ENCODE measurements at regions not wholly inside any gene's neighbourhood (a gene's known extent, or its start where the extent isn't known, plus 50 kb on each side); places are given as distances from the start of the nearest gene placed in this dataset.

DNA sequence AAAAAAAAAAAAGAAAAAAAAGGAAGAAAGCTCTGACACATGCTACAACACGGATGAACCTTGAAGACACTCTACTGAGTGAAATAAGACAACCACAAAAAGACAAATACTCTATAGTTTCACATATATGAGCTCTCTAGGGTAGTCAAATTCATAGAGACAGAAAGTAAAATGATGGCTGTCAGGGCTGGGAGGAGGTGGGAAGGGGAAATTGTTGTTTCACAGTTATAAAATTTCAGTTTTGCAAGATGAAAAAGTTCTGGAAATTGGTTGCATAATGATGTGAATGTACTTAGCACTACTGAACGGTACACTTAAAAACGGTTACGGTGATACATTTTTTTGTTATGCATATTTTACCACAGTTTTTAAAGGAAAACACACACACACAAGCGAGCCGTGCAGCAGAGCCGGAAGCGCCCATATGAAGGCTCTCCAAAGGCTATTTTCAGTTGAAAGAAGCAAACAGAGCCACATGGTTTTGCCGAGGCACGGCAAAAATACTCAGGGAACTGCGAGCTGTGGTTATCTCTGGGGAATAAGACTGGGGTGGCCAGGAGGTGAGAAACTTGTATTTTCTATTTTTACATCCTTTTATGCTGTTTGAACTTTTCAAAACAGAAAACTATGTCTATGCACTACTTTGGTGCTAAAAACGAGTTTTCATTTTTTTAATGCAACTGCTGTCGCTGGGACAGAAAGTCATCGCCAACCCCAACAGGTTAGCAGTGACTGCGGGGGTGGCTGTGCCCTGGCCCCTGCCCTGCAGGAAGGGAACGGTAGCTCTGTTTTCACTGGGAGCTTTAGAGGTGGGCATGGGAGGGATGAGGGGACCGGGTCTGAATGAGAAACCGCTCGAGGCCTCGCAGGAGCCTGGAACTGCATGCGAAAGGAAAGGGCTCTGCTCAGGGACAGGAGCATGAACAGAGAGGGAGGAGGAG lies 132.9 kb downstream of the OAT start:
- no peak for DNase-seq

DNA sequence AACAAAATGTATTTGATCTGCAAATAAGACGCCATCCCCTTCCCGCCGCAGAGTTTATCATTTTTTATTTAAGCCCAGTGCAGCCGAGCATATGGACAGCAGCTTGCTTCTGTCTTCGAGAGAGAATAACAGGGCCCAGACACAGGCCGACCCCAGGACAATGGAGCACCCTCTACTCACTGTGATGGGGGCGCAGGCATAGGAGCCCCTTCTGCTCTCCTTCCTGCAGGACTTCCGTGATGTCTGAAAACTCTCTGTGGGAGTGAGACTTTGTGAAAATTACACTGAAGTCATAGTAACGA lies 134.8 kb downstream of the OAT start:
- no peak for DNase-seq

DNA sequence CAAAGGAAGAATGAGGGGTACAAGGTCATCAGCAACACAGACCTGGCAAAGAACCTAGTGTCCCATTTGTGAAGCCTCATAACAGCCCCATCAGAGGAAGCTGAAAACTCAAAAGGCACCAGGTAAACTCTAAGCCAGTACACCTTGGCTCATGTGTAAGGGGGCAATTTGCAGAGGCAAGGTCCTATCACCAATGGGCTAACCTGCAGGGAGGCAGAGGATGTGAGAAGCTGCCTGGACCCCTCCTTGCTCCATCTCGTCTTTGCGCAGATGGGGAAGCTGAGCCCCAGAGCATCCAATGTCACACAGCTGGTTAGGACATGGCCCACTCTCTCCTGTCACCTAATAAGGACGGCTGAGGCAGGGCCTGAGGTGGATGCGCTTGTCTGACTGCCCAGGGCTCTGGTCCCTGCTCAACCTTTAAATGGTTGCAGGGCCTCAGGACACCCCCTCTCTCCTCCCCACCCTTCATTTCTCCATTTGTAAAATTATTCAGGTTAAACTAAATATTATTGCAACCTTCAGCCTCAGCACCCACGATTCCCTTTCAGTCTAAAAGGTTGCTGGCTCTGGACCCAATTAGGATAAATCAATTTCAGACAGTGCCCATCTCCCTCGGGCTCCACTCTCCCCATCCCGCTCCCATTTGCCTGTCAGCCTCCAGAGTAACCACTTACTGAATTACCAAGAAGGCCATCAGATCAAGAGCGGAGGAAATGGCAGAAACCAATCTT lies 135.3 kb downstream of the OAT start:
- no peak for DNase-seq

DNA sequence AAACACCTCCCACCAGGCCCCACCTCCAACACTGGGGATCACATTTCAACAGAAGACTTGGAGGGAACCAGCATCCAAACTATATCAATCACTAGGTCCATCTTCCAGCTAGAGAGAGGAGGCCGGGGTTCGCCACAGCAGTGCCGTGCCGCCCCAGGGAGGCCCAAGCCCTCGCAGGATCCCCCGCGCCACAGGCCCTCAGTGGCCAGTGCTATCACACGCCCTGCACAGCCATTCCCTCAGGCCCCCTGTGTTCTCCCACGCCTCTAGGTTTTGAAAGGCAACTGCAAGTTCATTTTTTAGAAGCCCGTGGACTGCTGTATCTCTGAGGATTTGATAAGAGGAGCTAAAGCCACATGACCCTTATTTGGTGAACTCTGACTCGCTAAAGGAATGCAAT lies 136.4 kb downstream of the OAT start:
- no peak for DNase-seq

DNA sequence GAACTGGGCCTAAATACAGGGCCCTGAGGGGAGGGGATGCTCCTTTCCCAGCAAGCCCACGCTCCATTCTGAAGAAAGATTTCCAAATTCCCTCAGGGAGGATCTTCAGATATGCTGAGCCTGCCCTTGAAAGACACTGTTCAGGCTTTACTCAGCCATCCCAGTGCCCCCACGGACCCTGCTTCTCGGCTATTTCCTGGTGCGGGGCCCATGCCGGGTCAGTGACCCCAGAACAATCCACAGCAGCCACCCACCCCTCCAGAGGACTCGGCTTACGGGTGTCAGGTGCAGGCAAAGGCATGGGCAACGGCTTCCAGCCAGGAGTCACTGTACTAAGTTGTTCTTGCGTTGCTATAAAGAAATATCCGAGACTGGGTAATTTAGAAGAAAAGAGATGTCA lies 137.1 kb downstream of the OAT start:
- DNase-seq = no peak

DNA sequence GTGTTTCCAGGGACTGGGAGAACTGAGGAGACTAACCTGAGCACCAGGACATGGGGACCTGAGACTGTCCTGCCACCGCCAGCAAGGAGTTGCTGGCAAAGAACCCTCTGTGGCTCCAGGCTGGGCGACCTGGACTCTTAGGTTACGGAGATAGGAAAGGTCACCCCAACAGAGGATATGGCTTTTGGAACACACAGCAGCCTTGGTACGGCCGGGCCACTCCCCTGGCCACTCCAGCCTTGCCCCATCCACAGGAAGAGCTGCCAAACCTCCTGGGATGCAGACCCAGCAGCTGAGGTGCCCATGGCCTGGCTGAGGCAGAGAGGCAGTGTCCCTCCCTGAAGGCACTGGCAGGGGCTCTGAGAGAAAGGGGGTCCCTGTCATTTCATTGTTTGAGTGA lies 137.8 kb downstream of the OAT start:
- no peak for DNase-seq

DNA sequence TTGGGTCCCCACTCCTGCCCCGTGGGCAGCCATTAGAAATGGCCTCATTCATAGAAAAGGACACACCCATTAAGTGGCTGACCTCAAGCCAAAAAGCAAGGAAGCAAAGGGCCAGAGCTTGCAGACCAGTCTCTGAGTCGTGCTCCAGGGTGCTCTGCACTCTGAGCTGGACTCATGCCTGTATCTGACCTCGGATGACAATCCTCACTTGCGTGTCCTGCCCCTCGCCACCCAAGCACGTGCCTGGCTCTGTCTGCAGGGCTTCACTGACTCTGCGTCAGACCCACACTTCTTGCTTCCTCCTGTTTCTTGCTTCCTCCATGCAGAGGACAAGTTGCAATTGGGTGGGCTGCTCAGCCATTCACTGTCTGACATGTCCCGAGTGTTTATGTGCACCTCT lies 138.8 kb downstream of the OAT start:
- DNase-seq = no peak

DNA sequence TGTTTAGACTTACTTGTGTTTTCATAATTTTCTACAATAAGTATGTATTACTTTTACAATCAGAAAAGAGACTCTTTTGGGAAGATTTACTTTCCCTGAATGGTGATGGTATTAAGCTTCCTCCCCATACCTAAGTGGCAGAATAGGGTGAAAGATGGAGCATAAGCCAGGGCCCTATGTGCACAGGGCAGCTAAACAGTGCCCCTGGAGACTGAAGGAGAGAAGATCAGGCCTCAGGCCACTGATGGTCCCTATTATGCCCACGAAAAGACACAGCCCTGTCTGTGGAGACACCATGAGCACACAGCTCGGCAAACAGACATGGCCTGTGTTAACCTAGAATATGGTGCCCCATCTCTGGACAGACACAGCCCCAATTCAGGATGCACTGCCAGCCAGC lies 139.4 kb downstream of the OAT start:
- DNase-seq = no peak

DNA sequence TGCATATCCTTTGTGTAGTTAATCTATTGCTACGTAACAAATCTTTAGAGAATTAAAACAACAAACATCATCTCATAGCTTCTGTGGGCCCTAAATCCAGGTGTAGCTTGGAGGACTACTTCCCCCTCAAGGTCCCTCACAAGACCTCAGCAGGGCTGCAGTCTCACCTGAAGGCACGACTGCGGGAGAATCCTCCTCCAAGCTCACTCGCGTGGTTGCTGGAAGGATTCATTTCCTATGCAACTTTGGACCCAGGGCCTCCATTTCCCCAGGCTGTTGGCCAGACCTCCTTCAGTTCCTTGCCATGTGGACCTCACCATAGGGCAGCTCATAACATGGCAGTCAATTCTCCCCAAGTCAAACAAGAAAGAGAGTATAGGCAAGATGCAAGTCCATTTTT lies 140.4 kb downstream of the OAT start:
- DNase-seq = no peak

DNA sequence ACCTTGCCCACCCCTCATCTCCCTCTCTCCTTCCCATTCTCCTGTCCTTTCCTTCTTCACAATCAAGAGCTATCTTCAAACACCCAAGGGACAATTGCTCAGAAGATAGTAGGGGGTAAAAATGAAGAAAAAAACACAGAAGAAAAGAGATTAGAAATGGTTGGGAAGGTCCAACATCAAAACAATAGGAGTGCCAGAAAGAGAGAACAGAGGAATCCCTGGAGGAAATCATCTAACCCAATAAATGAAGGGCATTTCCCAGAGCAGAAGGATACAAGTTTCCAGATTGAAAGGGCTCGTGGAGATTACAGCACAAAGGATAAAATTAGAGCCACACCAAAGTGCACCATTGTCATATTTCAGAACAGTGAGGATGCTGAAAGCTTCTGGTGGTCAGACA lies 145.6 kb downstream of the OAT start:
- DNase-seq = no peak

DNA sequence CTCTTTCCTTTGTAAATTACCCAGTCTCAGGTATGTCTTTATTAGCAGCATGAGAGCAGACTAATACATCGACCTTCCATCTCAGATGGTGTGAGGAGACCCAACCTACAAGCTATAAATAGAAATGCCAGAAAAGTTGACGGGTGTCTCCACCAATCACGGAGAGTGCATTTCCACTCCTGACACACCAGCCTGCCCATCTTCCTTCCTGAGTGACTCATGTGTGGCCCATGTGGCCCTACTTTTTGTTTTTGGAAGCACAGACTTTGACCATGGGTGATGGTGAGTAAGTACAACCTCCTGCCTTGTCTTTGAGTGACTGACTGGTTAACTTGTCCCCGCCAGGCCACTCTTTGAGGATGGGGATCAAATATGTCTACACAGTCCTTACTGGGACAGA lies 147.0 kb downstream of the OAT start:
- no peak for DNase-seq

DNA sequence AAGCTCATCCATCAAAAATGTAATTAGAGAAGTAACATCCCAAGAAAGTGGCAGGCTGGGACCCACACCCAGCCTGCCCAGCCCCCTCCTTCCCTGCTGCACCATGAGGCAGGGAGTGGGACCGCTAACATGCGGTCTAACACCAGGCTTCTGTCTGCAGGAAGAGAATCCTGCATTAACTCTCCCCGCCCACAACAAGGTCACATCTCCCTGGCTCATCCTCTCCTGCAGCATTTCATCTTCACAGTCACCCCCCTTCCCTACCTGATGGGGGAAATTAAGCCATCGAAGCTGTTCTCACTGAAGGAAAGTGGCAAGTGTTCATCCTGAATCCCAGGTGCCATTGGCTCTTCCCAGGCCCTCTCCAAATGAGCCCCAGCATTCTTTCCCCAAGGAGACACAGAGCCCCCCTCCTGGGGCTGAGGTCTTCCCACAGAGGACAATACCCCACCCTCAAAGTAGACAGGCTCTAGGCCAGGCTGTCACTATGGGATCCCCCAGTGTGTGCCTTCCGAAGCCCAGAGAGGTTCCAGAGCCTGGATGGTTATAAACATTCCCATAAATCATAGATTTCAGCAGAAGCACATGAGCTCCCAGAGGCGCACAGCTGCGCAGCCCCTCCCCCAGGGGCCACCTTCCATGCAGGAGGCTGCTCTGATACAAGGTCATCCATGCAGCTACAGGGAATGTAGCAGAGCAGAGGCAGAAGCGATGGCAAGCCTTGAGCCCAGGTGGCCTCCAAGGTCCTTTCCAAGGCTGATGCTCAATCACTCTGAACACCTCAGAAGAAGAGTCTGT lies 148.0 kb downstream of the OAT start:
- no peak for DNase-seq

DNA sequence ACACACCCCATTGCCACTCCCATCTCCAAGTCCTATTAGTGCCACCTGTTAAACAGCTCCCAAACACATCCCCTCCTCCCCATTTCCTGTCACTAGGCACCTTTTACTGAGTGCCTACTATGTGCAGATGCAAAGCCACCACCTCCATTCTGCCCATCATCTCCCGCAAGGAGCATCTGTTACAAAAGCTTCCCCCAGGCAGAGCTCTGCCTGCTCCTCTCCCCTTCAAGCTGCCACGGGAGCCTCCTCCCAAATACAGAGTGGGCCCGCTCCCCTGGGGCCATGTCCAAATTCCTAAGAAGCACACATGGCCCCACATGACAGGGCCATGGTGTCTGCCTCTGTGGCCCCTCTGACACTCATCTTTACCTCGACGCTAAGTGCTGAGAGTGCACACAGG lies 149.7 kb downstream of the OAT start:
- DNase-seq = no peak

DNA sequence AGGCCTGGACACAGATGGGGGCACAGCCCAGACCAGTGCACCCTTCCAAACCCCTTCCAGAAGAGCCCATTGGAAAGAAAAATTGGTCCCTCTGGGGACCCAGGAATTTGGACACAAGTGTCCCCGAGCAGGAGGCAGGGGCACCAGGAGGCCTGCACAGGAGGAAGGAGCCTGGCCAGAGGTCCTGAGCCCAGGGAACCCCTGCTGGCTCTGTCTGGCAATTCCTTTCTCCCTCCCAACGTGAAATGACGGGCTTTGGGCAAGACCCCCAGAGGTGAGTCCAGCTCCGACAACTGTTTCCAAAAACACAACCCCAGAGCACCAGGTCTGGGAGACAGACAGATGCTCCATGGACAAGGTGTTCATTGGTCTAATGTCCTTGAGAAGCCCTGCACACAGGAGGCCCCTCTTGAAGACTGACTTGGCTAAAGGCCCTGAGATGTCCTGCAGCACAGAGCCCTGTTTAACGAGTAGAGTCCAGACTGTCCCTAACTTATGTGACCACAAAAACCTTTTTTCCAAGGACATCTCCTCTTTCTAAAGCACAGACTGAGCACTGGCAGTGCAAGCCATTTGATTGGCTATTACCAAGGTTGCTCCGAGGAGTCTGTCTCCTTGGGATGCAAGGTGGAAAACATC lies 150.7 kb downstream of the OAT start:
- DNase-seq = no peak

DNA sequence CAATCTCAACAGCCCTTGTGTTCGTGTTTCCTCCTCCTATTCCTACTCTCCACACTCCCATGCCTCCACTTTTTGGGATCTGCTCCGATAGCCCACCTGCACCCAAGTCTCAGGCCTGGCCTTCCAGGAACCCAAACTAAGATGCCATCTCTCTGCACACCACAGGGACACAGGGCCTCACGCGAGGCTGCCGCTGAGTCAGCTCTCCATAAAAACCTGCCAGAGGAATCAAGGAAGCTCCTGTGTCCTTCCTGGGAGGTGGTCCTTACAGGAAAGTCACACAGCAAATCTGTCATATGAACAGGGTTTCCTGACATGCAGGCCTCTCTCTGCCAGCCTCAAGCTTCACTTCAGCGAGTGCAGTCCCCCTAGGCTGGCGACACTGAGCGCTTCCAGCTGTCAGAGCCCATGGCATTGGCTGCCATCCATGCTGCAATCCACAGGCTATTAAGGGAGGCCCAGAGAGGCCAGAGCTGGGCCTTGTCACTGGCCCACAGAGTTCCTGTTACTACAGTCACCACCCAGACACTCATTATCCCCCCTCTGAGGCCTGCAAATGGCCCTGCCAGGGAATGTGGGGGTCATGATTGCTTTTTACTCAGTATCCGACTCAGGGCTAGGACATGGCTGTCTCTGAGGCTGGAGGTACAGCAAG lies 151.4 kb downstream of the OAT start:
- DNase-seq = no peak

DNA sequence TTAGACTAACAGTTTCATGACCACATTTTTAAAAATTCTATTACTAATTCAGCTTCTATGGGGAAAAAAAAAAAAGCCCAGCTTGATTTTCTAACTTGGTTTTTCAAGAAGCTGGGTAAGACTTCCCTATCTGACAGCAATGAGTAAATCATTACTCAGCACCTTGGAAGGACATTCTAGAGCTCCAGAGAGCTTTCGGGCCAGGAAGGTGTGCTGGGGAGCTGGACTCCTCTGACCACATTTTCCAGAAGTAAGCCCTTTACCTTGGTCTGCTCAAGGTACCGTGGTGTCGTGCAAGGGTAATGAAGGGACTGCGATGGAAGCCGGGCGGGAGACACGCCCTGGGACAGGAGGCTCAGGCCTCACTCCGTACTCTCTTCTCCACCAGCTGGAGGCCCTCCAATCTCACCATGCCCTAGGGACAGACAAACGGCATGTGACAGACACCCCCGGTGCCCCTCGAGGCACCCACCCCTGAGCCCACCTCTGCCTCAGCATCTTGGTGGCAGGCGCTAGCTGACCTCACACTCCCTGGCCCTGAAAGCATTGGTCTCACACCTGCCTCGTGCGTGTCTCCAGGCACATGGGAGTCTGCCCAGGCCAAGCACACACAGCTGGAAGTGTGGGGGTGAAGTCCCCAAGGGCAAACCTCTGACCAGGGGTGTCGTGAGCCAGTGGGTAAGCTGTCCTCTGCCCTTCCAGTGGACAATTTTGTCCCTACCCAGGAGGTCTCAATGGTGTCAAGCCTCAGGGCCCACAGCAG lies 152.1 kb downstream of the OAT start:
- no peak for DNase-seq

DNA sequence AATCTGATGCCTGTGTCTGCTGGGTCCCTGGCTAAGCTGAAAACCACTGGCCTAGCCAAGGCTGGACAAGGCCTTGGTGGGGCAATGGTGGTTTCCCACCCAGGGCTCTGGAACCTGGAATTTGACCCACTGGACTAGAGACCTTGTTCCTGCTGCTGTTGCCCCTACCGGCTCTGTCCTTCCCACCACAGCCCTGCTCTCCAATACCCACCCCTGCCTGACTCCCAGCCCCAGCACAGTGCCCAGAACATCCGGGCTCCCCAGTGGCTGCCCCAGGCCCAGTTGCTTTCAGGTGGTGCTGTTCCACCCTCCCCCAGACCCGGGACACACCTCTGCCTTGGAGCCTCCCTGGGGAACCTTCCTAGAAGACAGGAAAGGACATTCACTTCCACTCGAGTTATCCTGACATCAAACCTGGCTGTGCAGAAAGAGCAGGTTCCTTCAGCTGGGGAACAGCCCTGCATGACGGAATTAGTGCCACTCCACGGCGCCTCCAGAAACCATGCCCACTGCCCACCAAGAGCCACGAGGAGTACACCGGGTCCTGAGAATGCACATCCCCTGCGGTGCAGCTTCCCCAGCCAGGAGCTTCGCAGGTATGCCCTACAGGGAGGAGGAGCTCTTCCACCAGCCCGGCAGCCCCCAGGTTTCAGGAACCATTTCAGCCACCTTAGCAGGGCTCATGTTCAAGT lies 152.8 kb downstream of the OAT start:
- DNase-seq = no peak

DNA sequence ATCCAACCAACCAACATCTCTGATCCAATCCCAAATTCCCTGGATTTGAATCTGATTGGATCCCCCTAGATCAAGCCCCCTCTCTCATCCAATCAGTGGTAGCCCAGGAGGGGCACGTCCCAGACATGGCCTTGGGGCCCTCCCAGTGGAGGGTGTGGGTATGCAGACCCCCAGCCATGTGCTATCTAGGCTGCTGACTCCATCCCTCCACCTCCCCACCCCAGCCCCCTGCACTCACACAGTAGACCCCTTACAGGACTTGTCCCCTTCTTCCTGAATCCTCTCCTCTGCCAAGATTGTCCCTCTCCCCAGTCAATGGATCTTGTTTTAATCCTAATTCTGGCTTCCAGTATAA lies 153.4 kb downstream of the OAT start:
- no peak for DNase-seq

DNA sequence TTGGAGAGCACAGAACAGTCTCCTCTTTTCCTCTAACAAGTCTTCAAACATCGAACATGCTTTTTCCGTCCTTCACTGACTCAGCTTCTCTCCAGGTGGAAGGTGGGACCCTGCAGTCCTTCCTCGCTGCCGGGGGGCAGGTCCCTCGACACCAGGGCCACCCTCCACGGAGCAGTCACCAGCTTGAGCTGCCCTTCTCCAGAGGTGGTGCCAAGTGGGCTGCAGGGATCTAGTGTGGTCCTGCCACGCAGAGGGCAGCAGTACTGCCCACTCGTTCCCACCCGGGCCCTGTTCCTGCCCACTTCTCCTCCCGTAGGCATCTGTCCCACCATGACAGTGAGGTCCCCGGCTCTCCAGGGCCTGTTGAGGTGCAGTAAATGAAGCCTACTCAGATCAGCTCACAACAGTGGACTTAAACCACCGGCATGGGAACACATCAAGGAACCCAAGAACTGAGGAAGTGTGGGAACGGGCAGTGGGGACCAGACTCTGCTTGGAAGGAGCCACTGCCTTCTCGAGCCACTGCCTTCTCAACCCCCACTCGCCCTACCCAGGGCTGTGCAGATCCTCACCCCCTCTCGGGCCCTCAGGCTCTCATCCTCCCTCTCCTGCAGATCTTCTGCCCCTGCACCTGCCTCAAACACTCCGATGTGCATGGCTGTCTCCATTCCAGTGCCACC lies 153.9 kb downstream of the OAT start:
- DNase-seq = no peak

DNA sequence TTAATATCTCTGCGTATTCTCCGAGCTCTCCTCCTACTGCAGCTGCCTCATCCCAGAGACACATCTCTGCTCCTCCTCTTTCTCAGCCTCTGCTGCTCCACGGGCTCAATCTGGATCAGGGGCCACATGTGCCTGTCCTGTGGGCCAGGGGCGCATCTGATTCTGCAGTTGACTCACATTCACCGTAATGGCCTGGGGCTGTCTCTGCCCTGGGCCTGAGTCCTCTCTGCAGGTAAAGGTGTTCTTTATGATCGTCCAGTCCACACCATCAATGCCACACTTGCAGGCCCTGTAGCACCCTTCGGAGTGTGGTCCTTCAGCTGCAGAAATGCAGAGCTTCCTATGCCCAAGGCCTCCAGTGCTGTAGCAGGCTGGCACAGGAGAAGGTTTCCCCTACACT lies 154.5 kb downstream of the OAT start:
- no peak for DNase-seq

DNA sequence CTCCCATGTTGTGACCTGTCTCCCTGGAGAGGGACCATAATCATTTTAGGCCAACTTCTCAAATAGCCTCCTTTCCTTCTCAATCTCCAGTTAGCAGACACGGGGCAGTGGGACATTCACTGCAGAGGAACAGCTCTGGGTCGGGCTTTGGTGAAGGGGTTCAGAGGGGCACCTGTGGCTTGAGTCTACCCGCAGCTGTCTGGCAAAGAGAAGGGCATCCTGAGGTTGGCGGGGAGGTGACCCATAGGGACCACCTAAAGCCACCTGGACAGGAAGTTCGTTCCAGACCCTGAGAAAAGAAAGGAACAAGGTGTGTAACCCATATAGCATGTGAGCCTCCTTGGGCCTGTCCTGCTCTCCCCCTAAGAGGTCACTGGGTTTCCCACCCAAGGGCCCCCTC lies 155.0 kb downstream of the OAT start:
- no peak for DNase-seq
